Upper lobe of left lung (tissue), 4 donors: ENCODE measurements at regions not wholly inside any gene's neighbourhood (a gene's known extent, or its start where the extent isn't known, plus 50 kb on each side); places are given as distances from the start of the nearest gene placed in this dataset.

ENCODE experiments used
- CTCF ChIP-seq, 6 experiments: fragments of 450-650 bp in 4 of 6; fragments of 200-600 bp in 2 of 6; sonication (generic) in 2 of 6; IDR thresholded peaks; one replicate each; pipeline ENCODE4 v1.5.1; 2016 to 2019; ENCODE audit warnings: antibody characterized with exemption in 6 of 6
- EP300 ChIP-seq, 4 donors: sonication (generic); formaldehyde crosslinking; IDR thresholded peaks; one replicate each; pipeline ENCODE4 v1.5.1; 2017; ENCODE audit warnings: antibody characterized with exemption in 4 of 4, control low read depth in 2 of 4
- POLR2A ChIP-seq, 4 donors: fragments of 450-650 bp; IDR thresholded peaks; one replicate each; pipeline ENCODE4 v1.5.1; 2016 to 2017; ENCODE audit warnings: antibody characterized with exemption in 4 of 4, mild to moderate bottlenecking in 2 of 4
- POLR2AphosphoS5 ChIP-seq, 2 donors: sonication (generic); formaldehyde crosslinking; IDR thresholded peaks; one replicate each; pipeline ENCODE4 v1.5.1; 2017; ENCODE audit warnings: antibody characterized with exemption in 2 of 2

DNA sequence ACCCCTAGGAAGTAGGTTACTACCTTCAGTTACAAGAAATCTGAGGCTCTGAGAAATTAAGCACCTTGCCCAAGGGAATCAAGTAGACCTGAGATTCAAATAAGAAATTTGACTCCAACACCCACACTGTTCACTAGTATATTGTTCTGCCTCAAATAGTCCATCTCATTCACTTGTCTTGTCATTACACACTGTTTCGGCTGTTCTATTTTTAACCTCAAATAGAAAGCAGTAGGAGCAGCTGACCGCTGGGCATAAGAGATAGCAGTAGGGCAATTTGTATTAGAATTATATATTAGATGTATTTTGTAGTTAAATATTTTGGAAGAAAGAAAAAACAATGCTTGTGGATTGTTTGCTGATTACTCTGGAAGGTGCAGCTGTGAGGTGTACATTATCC, 185.1 kb downstream of the INHBA start:
- TF ChIP-seq CTCF (IDR thresholded peaks at IDR 0.05) (no peak), POLR2A (IDR thresholded peaks at IDR 0.05) (no peak), POLR2AphosphoS5 (IDR thresholded peaks at IDR 0.05) (no peak), EP300 (IDR thresholded peaks at IDR 0.05) (no peak)
